Trophoblast cell (in vitro differentiated cells and primary cell): ENCODE measurements at regions not wholly inside any gene's neighbourhood (a gene's known extent, or its start where the extent isn't known, plus 50 kb on each side); places are given as distances from the start of the nearest gene placed in this dataset.

ENCODE experiments used
- DNase-seq, 2 donors: peaks; one replicate each; pipeline ENCODE4 v3.0.0-alpha.2; 2016
- H2AFZ ChIP-seq: 2 replicates; pipeline ENCODE4 v1.6.1; 2013; ENCODE audit warnings: low read length, moderate library complexity, mild to moderate bottlenecking; ENCODE audit not compliant: insufficient read depth, poor library complexity
- H2AK5ac ChIP-seq: 2 replicates; pipeline ENCODE4 v1.6.1; 2013; ENCODE audit warnings: mild to moderate bottlenecking, low read length
- H2BK120ac ChIP-seq: 2 replicates; pipeline ENCODE4 v1.6.1; 2013; ENCODE audit warnings: low read length, mild to moderate bottlenecking, moderate library complexity; ENCODE audit not compliant: insufficient read depth, poor library complexity
- H2BK12ac ChIP-seq: 2 replicates; pipeline ENCODE4 v1.6.1; 2013; ENCODE audit warnings: mild to moderate bottlenecking, low read length, moderate library complexity
- H2BK5ac ChIP-seq: 2 replicates; pipeline ENCODE4 v1.6.1; 2013; ENCODE audit warnings: low read length, low read depth, moderate library complexity, mild to moderate bottlenecking; ENCODE audit not compliant: poor library complexity
- H3K14ac ChIP-seq: 2 replicates; pipeline ENCODE4 v1.6.1; 2013; ENCODE audit warnings: mild to moderate bottlenecking, low read length
- H3K18ac ChIP-seq: 2 replicates; pipeline ENCODE4 v1.6.1; 2013; ENCODE audit warnings: mild to moderate bottlenecking, low read length
- H3K23ac ChIP-seq: 2 replicates; pipeline ENCODE4 v1.6.1; 2013; ENCODE audit warnings: low read length
- H3K27ac ChIP-seq: 2 replicates; pipeline ENCODE4 v1.5.1; 2013; ENCODE audit warnings: low read depth, mild to moderate bottlenecking, inconsistent platforms, low read length, moderate library complexity
- H3K27me3 ChIP-seq: 2 replicates; pipeline ENCODE4 v1.6.1; 2013; ENCODE audit warnings: inconsistent platforms, mild to moderate bottlenecking, low read length, moderate library complexity; ENCODE audit not compliant: insufficient read depth
- H3K36me3 ChIP-seq, 2 experiments: 1 replicate in 1 of 2; 2 replicates in 1 of 2; pipeline ENCODE4 v1.6.1; 2013; ENCODE audit warnings: low read length in 2 of 2, mild to moderate bottlenecking in 2 of 2, moderate library complexity in 1 of 2; ENCODE audit not compliant: insufficient read depth in 2 of 2, control insufficient read depth in 1 of 2
- H3K4ac ChIP-seq: 2 replicates; pipeline ENCODE4 v1.6.1; 2013; ENCODE audit warnings: low read depth, mild to moderate bottlenecking, low read length, moderate library complexity
- H3K4me1 ChIP-seq, 2 experiments: 1 replicate in 1 of 2; 2 replicates in 1 of 2; pipeline ENCODE4 v1.6.1; 2013; ENCODE audit warnings: low read length in 2 of 2, mild to moderate bottlenecking in 2 of 2, moderate library complexity in 1 of 2; ENCODE audit not compliant: insufficient read depth in 2 of 2, control insufficient read depth in 1 of 2
- H3K4me2 ChIP-seq: 2 replicates; pipeline ENCODE4 v1.6.1; 2013; ENCODE audit warnings: inconsistent platforms, mild to moderate bottlenecking, low read length, moderate library complexity
- H3K4me3 ChIP-seq: 2 replicates; pipeline ENCODE4 v1.5.1; 2013; ENCODE audit warnings: mild to moderate bottlenecking, low read depth, low read length, inconsistent platforms
- H3K79me1 ChIP-seq: one replicate; pipeline ENCODE4 v1.6.1; 2013; ENCODE audit warnings: low read length
- H3K79me2 ChIP-seq: 2 replicates; pipeline ENCODE4 v1.6.1; 2013; ENCODE audit warnings: low read length, mild to moderate bottlenecking; ENCODE audit not compliant: control insufficient read depth, insufficient read depth, poor library complexity
- H3K9ac ChIP-seq: 2 replicates; pipeline ENCODE4 v1.6.1; 2013; ENCODE audit warnings: mild to moderate bottlenecking, low read length
- H3K9me3 ChIP-seq: 2 replicates; pipeline ENCODE4 v1.6.1; 2013; ENCODE audit warnings: low read depth, mild to moderate bottlenecking, control low read depth, inconsistent platforms, low read length; ENCODE audit not compliant: insufficient read depth
- H4K12ac ChIP-seq: 2 replicates; pipeline ENCODE4 v1.6.1; 2013; ENCODE audit warnings: low read depth, mild to moderate bottlenecking, low read length, moderate library complexity
- H4K8ac ChIP-seq: 2 replicates; pipeline ENCODE4 v1.6.1; 2013; ENCODE audit warnings: low read depth, mild to moderate bottlenecking, low read length, moderate library complexity
- H4K91ac ChIP-seq: one replicate; pipeline ENCODE4 v1.6.1; 2013; ENCODE audit warnings: low read depth, mild to moderate bottlenecking, low read length, moderate library complexity
- WGBS: extraction: QIAGEN DNeasy Blood & Tissue Kit; methylation state at CpG from one replicate; pipeline ENCODE4 v1.1.7; 2013; ENCODE audit warnings: missing lambda C conversion rate; ENCODE audit not compliant: insufficient read length, insufficient coverage; ENCODE audit errors: extremely low coverage; 5-methylcytosine and 5-hydroxymethylcytosine counted together

- Histone ChIP-seq H3K4me3 (no peak overlapping the region), H2BK12ac (no peak overlapping the region), H3K79me1 (no peaks in the 10 kb centered on the region), H3K4me1 (no peaks in the 10 kb centered on the region), H2AK5ac (no peak overlapping the region), H2BK120ac (no peak overlapping the region), H2BK5ac (no peak overlapping the region), H3K4ac (no peak overlapping the region), H3K23ac (no peak overlapping the region), H3K27ac (no peak overlapping the region), H3K14ac (no peak overlapping the region), H3K9ac (no peak overlapping the region), H2AFZ (no peak overlapping the region), H3K9me3 (no peaks in the 10 kb centered on the region), H3K36me3 (no peaks in the 10 kb centered on the region), H3K27me3 (no peaks in the 10 kb centered on the region), H3K79me2 (no peaks in the 10 kb centered on the region), H3K18ac (no peak overlapping the region), H4K8ac (no peak overlapping the region), H4K91ac (no peak overlapping the region), H4K12ac (no peak overlapping the region), H3K4me2 (no peak overlapping the region)
- DNase-seq = peak in 1 of 2 donors; percentile 4
- WGBS = no CpG with 5 or more reads among the region's 2 CpGs
Observed at GRCh38 chr4:124151031-124151430, 561.5 kb downstream of the ANKRD50 start.

- H4K8ac ChIP-seq = no peak overlapping the region
- H4K12ac ChIP-seq = no peak overlapping the region
- DNase-seq = no peak
- H3K9ac ChIP-seq = no peak overlapping the region
- H3K27me3 ChIP-seq = no peaks in the 10 kb centered on the region
- H3K23ac ChIP-seq = no peak overlapping the region
- WGBS = no CpG with 5 or more reads among the region's 8 CpGs
- no peak overlapping the region for H3K4me2 ChIP-seq
- no peaks in the 10 kb centered on the region for H3K4me1 ChIP-seq
- H3K4me3 ChIP-seq = no peak overlapping the region
- H3K4ac ChIP-seq = no peak overlapping the region
- H2BK12ac ChIP-seq = no peak overlapping the region
- no peaks in the 10 kb centered on the region for H3K79me2 ChIP-seq
- H2BK120ac ChIP-seq = no peak overlapping the region
- H3K79me1 ChIP-seq = no peaks in the 10 kb centered on the region
- no peak overlapping the region for H3K27ac ChIP-seq
- H2AK5ac ChIP-seq = no peak overlapping the region
- no peaks in the 10 kb centered on the region for H3K36me3 ChIP-seq
- H4K91ac ChIP-seq = no peak overlapping the region
- H3K18ac ChIP-seq = no peak overlapping the region
- no peak overlapping the region for H3K14ac ChIP-seq
- no peak overlapping the region for H2AFZ ChIP-seq
- H3K9me3 ChIP-seq = no peaks in the 10 kb centered on the region
- no peak overlapping the region for H2BK5ac ChIP-seq
Observed at GRCh38 chr4:124152132-124152531, 560.4 kb downstream of the ANKRD50 start.

DNA sequence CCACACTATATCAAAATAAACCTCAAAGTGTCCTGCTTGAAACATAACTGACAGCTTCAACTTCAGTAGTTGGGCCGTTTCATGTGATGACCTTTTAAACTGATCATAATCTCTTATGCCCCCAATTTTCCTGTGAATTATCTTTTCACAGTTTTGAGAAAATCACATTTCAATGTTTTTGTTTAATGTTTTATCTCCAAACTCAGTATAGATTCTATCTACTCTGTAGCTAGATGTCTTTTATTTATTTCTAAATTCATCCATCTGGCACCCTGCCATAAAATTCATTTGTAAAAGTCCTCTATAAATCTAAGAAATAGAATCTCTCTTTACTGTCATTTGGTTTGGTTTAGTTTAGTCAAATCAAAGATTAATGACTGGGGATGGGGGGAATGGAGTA lies 557.3 kb downstream of the ANKRD50 start:
- Histone ChIP-seq H2AFZ (no peak overlapping the region), H3K79me2 (no peaks in the 10 kb centered on the region), H3K27ac (no peak overlapping the region), H3K23ac (no peak overlapping the region), H3K27me3 (no peaks in the 10 kb centered on the region), H2BK120ac (no peak overlapping the region), H3K79me1 (no peaks in the 10 kb centered on the region), H4K12ac (no peak overlapping the region), H3K4me3 (no peak overlapping the region), H2BK5ac (no peak overlapping the region), H3K4me1 (no peaks in the 10 kb centered on the region), H2AK5ac (no peak overlapping the region), H2BK12ac (no peak overlapping the region), H4K91ac (no peak overlapping the region), H3K4me2 (no peak overlapping the region), H3K9ac (no peak overlapping the region), H3K36me3 (no peaks in the 10 kb centered on the region), H3K9me3 (no peaks in the 10 kb centered on the region), H3K4ac (no peak overlapping the region), H3K18ac (no peak overlapping the region), H3K14ac (no peak overlapping the region), H4K8ac (no peak overlapping the region)
- DNase-seq = no peak
- WGBS = no CpG with 5 or more reads among the region's 1 CpG

GRCh38 chr4:124157396-124158083 lies 555.0 kb downstream of the ANKRD50 start:
- no peak overlapping the region for H3K18ac ChIP-seq
- no peak overlapping the region for H3K23ac ChIP-seq
- no peak overlapping the region for H3K14ac ChIP-seq
- no peak overlapping the region for H4K8ac ChIP-seq
- H3K4me3 ChIP-seq = no peak overlapping the region
- H2AK5ac ChIP-seq = no peak overlapping the region
- no peak overlapping the region for H2AFZ ChIP-seq
- no peak overlapping the region for H2BK5ac ChIP-seq
- no CpG with 5 or more reads among the region's 4 CpGs for WGBS
- no peaks in the 10 kb centered on the region for H3K79me1 ChIP-seq
- H3K9me3 ChIP-seq = no peaks in the 10 kb centered on the region
- H3K27ac ChIP-seq = no peak overlapping the region
- no peaks in the 10 kb centered on the region for H3K36me3 ChIP-seq
- H3K4me2 ChIP-seq = no peak overlapping the region
- H3K4me1 ChIP-seq = no peaks in the 10 kb centered on the region
- no peak for DNase-seq
- H4K91ac ChIP-seq = no peak overlapping the region
- no peak overlapping the region for H3K4ac ChIP-seq
- no peaks in the 10 kb centered on the region for H3K27me3 ChIP-seq
- H2BK120ac ChIP-seq = no peak overlapping the region
- no peaks in the 10 kb centered on the region for H3K79me2 ChIP-seq
- H4K12ac ChIP-seq = no peak overlapping the region
- H2BK12ac ChIP-seq = no peak overlapping the region
- no peak overlapping the region for H3K9ac ChIP-seq
